Ovary (tissue), 7 donors: ENCODE measurements at regions not wholly inside any gene's neighbourhood (a gene's known extent, or its start where the extent isn't known, plus 50 kb on each side); places are given as distances from the start of the nearest gene placed in this dataset.

Experiments
- DNase-seq, 5 donors: peaks; one replicate each; pipeline ENCODE4 v3.0.0-alpha.2; 2019 to 2020
- H3K27ac ChIP-seq, 2 donors: fragments of 200-600 bp; one replicate each; pipeline versions ENCODE4 v1.5.1 to v1.8.0; 2019 to 2022
- H3K27me3 ChIP-seq: fragments of 200-600 bp; one replicate; pipeline ENCODE4 v1.8.0; 2022
- H3K36me3 ChIP-seq: fragments of 200-600 bp; sonication (generic); one replicate; pipeline ENCODE4 v1.5.1; 2019
- H3K4me1 ChIP-seq: one replicate; pipeline ENCODE4 v1.8.1; 2013; ENCODE audit warnings: mild to moderate bottlenecking, moderate library complexity; ENCODE audit not compliant: insufficient read depth
- H3K4me3 ChIP-seq: fragments of 200-600 bp; sonication (generic); one replicate; pipeline ENCODE4 v1.5.1; 2017
- H3K9me3 ChIP-seq, 2 donors: fragments of 200-600 bp in 1 of 2; sonication (generic) in 1 of 2; one replicate each; pipeline versions ENCODE4 v1.5.1 to v1.8.1; 2013 to 2019; ENCODE audit warnings: mild to moderate bottlenecking in 1 of 2, moderate library complexity in 1 of 2
- EP300 ChIP-seq: sonication (generic); formaldehyde crosslinking; IDR thresholded peaks from one replicate; pipeline ENCODE4 v1.6.1; 2017; ENCODE audit warnings: antibody characterized with exemption
- POLR2A ChIP-seq: fragments of 450-650 bp; IDR thresholded peaks from one replicate; pipeline ENCODE4 v1.6.1; 2017; ENCODE audit warnings: antibody characterized with exemption, mild to moderate bottlenecking, moderate library complexity
- WGBS, 3 donors: extraction: QIAGEN DNeasy Blood & Tissue Kit in 1 of 3; methylation state at CpG; one replicate each; pipeline versions ENCODE4 v1.1.5 to v1.1.7; 2013 to 2017; 5-methylcytosine and 5-hydroxymethylcytosine counted together
- intact Hi-C, 4 donors: fragments of 100-400 bp; cut with DNase I; formaldehyde crosslinking; loops; one replicate each; pipeline versions ENCODE4 v1.11.0 to v1.15.1; 2022 to 2023
- TF ChIP-seq, protein P1 (sequence below), 3 donors: fragments of 450-650 bp in 2 of 3; fragments of 200-600 bp in 1 of 3; IDR thresholded peaks; one replicate each; pipeline versions ENCODE4 v1.5.1 to v1.8.0; 2016 to 2022; ENCODE audit warnings: antibody characterized with exemption in 3 of 3, mild to moderate bottlenecking in 1 of 3
- donor health status: DM: no; HTN: no; CAD: no; lungs with moderate emphysema.
- donor health status: DM: no; HTN: no; CAD: no.
- donor health status: Bipolar disorder and iron deficiency.
- donor health status: DM: no; HTN: no; CAD: no.
- donor health status: DM: yes; HTN: yes; CAD: no.

GRCh38 chr4:164616961-164617360, 137.0 kb upstream of the SMIM31 start:
- Histone ChIP-seq H3K9me3 (no peaks in the 10 kb centered on the region), H3K27me3 (no peaks in the 10 kb centered on the region), H3K36me3 (no peaks in the 10 kb centered on the region), H3K4me3 (no peak overlapping the region), H3K27ac (no peak overlapping the region), H3K4me1 (no peaks in the 10 kb centered on the region)
- no peak for TF ChIP-seq POLR2A
- no peak for TF ChIP-seq EP300
- TF ChIP-seq, protein P1, sequence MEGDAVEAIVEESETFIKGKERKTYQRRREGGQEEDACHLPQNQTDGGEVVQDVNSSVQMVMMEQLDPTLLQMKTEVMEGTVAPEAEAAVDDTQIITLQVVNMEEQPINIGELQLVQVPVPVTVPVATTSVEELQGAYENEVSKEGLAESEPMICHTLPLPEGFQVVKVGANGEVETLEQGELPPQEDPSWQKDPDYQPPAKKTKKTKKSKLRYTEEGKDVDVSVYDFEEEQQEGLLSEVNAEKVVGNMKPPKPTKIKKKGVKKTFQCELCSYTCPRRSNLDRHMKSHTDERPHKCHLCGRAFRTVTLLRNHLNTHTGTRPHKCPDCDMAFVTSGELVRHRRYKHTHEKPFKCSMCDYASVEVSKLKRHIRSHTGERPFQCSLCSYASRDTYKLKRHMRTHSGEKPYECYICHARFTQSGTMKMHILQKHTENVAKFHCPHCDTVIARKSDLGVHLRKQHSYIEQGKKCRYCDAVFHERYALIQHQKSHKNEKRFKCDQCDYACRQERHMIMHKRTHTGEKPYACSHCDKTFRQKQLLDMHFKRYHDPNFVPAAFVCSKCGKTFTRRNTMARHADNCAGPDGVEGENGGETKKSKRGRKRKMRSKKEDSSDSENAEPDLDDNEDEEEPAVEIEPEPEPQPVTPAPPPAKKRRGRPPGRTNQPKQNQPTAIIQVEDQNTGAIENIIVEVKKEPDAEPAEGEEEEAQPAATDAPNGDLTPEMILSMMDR (IDR thresholded peaks at IDR 0.05), result no peak
- DNase-seq, result no peak
- intact Hi-C loops, result no loop called here
- 80 to 89% (median 84%) methylated on average over 1 of the region's 1 CpG for WGBS, 3 donors

DNA sequence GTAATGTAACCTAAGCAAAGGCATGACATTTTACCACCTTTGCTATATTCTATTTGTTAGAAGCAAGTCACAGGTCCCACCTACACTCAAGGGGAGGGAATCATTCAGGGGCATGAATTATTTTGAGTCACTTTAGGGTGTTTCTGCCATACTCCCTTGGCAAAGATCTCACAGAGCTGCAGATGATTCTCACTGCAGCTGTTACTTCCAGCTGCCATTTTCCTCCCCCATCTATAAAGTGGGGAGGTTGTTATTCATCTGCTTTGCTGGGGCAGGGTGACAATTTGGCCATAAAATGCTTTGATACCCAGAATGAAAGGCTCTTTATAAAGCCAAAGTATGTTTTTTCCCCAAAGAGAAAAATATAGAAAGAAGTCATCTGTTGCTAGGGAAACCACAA, 136.5 kb upstream of the SMIM31 start:
- H3K27ac ChIP-seq, result no peak overlapping the region
- no peaks in the 10 kb centered on the region for H3K27me3 ChIP-seq
- TF ChIP-seq, protein P1 (IDR thresholded peaks at IDR 0.05), result no peak
- no peak for TF ChIP-seq EP300
- no peak for TF ChIP-seq POLR2A
- no peak overlapping the region for H3K4me3 ChIP-seq
- DNase-seq, result no peak
- intact Hi-C loops, result no loop called here
- no peaks in the 10 kb centered on the region for H3K4me1 ChIP-seq
- H3K36me3 ChIP-seq, result no peaks in the 10 kb centered on the region
- no peaks in the 10 kb centered on the region for H3K9me3 ChIP-seq

DNA sequence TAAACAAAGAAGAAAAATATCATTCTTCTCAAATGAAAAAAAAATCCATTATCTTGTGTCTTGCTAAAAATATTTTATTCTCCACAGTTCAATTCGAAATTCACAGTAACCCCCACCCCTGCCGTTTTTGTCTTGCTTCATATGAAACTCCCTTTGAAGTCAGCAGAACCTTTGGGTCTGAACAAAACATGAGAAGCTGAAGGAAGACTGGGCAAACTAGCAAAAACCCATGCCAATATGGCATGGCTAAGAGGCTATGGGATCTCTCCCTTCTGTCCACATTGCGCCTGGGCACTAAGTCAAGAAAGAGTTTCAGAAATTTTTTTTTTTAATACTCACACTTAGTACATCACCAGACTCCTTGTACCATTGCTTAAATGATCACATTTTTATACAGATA, 136.0 kb upstream of the SMIM31 start:
- Histone ChIP-seq H3K4me1 (no peaks in the 10 kb centered on the region), H3K27ac (no peak overlapping the region), H3K27me3 (no peaks in the 10 kb centered on the region), H3K36me3 (no peaks in the 10 kb centered on the region), H3K9me3 (no peaks in the 10 kb centered on the region), H3K4me3 (no peak overlapping the region)
- DNase-seq, result no peak
- TF ChIP-seq, protein P1 (IDR thresholded peaks at IDR 0.05), result no peak
- TF ChIP-seq POLR2A (no peak), EP300 (no peak)
- 56 to 69% (median 61%) methylated on average over 3 of the region's 3 CpGs for WGBS, 3 donors
- intact Hi-C loops, result no loop called here

GRCh38 chr4:164621886-164622521, 131.9 kb upstream of the SMIM31 start:
- 62 to 64% (median 63%) methylated on average over 4 of the region's 4 CpGs for WGBS, 3 donors
- TF ChIP-seq EP300 (no peak), POLR2A (no peak)
- TF ChIP-seq, protein P1 (IDR thresholded peaks at IDR 0.05), result no peak
- no peak overlapping the region for H3K4me3 ChIP-seq

More at GRCh38 chr4:164621886-164622521, 131.9 kb upstream of the SMIM31 start:
- DNase-seq, result no peak
- intact Hi-C loops, result no loop called here
- H3K36me3 ChIP-seq, result no peaks in the 10 kb centered on the region
- no peaks in the 10 kb centered on the region for H3K27me3 ChIP-seq
- H3K9me3 ChIP-seq, result no peaks in the 10 kb centered on the region
- H3K27ac ChIP-seq, result no peak overlapping the region
- H3K4me1 ChIP-seq, result no peaks in the 10 kb centered on the region
